GM19438 (cell line): ENCODE measurements at regions not wholly inside any gene's neighbourhood (a gene's known extent, or its start where the extent isn't known, plus 50 kb on each side); places are given as distances from the start of the nearest gene placed in this dataset.
A peak's percentile ranks its signal among the peaks of the same experiment; 100 is the strongest.

Experiments
- ATAC-seq: cut with Tn5 transposase; IDR thresholded peaks from one replicate; pipeline ENCODE4 v1.9.1; 2021; ENCODE audit warnings: low read depth; ENCODE audit not compliant: unreplicated experiment

DNA sequence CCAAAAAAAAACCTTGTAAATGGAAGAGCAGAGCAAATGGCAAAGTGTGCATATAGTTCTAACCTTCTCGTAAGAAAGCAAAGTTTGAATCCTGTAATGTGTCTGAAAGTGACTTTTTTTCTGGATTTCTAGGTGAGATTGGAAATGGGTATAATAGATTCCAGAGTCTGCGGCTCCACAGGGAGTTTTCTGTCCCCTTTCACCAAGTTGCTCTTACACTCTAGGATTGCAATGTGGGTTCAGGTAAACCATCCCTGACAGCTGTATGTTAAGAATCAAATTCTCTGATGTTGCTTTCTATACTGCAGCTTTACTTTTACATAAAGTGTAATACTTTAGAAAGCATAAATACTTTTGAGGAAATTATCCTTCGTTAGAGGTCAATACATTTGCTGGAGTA is 260.1 kb downstream of the PRL start:
- ATAC-seq: no peak

DNA sequence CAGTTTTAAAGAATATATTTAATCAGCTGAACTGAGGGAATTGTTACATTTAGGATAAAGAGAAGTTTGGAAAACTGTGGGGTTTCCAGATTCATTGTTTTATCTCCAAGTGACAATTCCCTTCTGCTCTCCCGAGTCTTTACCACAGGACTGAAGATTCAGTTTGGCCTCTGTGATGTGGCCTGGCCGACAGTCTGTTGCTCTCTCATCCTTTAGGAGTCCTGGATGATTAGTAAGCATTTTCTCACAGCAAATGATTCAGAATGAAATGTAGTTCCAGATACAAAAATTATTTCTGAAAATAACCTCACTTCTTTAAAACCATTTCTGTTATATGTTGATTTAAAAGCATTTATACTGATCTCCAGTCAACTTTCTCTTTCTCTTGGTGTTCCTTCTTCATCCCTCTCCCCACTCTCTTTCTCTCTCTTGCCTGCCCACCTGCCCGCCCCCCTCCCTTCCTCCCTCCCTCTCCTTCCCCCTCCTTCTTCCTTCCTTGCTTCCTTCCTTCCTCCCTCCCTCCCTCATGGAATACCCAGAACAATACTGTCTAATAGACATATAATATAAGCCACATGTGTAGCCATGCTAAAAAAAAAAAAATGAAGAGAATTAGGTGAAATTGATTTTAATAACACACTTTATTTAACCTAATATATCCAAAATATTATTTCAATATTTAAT is 254.9 kb downstream of the PRL start:
- ATAC-seq: no peak

DNA sequence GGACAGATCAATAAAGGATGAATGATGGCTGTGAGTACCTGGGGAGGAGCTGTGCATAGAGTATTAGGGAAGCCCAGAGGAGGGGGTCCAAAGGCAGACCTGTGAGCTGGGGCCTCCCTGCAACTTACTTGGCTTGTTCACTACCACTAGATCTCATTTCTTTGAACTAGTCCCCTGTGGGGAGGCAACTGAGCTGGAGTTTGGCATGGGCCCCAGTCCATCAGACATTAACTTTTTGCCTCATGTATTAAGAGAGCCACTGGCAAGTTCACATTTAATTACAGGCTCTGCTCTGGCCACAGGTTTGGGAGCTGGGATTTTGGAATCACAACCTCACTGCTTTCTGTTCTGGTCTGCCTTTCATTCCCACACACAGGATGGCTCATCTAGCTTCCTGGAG is 254.1 kb downstream of the PRL start:
- no peak for ATAC-seq

DNA sequence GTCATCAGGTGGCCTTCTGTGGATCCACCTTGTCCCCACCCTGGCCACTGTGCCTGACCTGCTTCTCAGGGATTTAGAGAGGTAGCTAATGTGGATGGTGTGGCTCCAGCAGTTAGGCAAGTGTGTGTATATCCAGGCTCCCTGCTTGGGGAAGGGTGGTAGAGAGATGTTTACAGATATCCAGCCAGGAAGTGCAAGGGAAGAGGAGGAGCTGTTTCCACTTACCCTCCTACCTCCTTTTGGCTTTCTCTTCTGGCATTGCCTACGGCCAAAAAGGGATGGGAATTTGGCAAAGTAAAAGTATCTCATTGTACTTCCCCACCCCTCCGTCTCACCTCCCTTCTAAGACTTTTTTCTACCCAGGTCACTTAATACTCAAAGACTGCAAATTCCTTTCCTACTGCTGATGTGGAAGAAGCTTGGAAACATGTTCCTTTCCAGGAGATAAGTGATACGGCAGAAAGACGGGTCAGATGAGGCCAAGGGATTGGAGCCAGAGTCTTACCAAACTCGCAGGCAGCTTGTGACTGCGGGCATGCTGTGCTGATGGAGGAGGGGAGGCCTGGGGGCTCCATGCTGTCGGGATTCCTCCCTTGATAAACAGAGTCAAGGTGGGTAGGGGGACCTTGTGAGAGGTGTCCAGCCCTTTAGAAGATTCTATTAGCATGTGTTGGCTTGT is 253.4 kb downstream of the PRL start:
- no peak for ATAC-seq

DNA sequence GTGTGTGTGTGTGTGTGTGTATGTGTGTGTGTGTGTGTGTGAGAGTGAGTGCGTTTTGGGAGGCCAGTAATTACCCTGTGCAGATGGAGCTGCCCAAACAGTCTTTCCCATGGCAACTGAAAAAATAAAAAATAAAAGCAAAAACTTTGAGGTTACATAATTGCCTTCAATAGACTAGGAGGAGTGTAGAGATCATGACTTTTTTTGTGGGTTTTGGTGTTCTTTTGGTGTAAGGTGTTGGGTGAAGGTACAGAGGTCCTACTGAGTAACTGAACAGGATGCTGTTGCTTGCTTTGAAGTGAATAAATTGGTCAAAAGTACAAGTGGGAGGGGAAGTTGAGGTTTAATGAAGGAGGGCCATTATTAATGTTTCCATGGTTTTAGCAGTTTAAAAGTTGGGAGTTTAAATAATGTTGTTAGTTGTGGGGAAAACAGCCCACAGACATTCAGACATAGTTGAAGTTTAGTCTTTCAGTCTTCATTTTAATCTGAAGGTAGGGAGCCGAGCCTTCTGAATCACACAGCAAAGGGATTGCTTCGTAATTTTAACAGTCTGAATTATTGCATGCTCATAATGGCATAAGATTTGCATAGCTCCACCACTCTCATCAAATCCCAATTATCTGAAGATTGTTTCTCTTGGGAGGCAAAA is 251.4 kb downstream of the PRL start:
- no peak for ATAC-seq

DNA sequence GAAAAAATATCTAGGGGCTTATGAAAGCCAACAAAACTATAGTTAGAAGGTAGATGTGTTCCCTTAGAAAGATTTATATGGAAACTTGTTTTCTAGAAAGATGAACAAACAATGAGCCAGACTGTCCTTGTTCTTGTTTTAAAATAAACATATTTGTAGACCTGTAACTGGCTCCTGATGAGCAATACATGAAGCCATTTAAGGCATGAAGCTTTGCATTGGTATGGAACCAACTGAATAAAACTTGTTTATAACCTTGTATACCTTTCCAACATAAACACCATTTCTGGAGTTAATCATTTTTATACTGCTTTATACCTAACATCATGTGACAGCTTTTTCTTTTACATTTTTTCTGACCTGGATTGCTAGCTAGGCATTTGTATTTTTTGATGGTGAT is 247.8 kb downstream of the PRL start:
- ATAC-seq: no peak

DNA sequence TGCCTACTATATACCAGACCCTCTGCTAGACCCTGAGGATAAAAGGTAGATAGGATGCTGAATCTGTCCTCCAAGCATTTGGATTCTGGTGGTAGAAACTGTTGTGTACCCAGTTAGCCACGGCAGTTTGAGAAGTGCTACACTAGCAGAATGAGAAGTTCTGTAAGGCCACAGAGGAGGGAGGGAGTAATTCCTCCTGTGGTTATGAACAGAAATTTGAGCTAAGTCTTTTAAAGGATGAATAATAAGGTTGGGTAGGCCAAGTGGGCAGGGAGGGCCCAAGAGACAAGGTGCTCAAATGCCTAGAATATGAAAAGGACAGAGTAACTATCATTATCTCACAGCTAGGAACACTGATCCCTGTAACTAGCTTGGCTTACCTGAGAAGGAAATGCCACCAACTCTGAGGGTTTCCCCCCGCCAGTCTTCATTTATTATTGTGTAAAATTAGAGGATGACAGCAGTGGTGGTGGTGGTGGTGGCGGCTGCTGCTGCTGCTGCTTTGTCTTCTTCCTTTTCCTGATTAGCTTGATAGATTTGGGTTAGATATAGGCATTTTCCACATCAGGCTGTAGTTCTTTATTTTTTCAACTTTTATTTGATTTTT is 243.3 kb downstream of the PRL start:
- no peak for ATAC-seq

DNA sequence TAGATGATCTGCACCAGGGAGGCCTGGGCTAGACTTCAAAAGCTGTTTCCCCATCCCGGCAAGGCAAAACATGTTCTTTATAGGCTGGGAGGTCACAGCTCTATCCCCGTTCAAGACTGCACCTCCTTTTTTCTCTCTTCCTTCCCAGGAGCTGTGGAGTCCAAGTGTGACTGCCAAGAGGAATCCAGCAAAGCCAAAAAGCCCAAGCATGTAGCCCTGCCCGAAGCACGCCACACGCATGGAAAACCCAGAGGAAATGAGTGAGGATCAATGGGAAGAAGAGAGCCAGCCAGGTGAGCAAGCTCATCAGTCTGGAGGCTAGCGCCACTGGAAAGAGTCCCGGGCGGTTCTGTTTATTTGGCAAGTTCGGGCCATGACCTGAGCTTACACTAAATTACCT is 240.4 kb downstream of the PRL start:
- ATAC-seq: no peak

DNA sequence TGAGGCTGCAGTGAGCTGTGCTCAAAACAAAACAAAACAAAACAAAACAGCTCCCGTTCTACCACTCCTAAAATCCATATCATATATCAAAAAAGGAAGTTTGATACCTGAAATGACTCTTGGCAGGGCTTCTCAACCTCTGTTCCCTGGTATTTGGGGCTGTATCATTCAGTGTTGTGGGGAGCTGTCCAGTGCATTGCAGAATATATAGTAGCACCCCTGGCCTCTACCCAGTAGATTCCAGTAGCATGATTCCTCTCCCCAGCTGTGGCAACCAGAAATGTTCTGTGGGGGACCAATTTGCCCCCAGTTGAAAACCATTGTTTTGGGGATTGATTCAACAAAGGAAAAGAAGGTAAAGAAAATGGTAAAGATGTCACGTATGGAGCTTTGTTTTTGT is 238.9 kb downstream of the PRL start:
- no peak for ATAC-seq

DNA sequence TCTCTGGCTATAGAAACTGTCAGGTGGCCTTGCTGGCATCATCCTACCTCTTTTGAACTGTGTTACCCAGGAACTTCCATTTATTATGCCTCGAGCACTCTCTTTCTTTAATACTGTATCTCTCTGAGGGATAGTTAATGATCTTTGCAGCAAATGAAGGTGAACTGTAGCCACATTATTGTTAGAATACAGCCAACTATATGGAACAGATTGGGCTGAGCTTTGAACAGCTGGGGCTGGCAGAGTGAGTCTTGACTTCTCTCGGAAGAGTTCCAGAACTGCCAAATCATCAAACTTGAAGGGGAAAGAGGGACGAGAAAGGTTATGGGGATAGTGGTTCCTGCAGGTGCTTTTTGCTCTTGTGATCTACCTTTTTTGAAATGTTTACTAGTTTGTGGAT is 237.7 kb downstream of the PRL start:
- no peak for ATAC-seq

DNA sequence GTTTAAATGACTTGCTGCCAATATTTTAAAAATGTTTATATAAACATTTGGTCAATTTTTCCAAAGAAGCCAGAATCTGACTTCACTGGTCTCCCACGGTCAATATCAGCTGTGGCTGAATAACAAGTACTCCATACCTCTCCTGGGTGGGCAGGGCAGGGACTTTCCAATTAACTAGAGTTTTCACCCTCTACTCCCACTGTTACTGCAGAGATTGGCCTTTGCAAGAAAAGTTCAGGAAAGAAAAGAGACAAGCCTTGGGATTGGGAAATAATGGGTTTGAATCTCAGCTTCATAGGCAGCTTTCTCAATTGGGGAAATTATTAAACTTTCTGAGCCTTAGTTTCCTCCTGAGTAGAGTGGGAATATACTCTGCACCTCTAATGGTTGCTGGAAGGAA is 236.9 kb downstream of the PRL start:
- ATAC-seq: no peak

DNA sequence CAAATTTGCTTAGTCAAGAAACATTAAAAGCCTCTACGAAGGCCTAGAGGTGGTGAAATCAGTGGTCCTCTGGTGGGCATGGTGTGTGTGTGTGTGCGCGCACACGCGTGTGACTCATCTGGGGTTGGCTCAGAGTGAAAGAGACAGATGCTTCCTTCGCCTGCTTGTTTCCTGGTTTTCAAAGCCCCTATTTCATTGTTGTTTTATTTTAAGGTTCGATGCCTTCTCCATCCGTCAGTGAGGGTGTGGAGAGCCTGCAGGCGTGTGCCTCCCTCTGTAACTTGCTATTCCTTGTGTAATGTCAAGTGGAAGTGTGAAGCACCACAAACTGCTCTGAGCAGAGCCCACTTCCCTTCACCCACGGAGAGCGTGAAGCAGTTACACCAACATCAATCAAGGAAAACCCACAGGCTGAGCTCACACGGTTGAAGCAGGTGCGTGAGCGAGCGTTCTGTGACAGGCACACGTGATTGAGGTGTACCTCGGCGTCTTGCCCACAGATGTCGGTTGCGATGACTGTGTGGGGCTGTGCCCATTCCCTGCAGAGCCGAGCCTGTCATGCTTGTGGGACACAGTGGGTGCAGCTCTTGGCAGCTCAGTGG is 233.9 kb downstream of the PRL start:
- peak; percentile 67 for ATAC-seq

DNA sequence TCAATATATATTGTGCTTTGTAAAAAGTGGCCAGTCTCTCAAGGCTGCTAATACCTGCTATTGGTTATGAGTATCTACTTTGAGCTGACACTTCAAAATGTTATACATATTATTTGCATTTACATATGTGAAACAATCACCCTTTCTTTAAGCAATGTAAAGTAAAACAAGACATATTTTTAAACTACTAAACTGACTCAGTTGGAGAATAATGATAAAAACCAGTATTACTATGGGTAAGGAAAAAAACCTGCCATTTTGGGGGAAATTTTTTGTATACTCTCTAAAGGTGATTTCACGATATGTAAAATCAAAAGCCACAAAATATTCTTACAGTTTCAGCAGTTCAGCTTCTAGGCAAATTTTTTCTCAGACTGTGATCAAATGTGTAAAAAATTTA is 232.3 kb downstream of the PRL start:
- ATAC-seq: no peak

DNA sequence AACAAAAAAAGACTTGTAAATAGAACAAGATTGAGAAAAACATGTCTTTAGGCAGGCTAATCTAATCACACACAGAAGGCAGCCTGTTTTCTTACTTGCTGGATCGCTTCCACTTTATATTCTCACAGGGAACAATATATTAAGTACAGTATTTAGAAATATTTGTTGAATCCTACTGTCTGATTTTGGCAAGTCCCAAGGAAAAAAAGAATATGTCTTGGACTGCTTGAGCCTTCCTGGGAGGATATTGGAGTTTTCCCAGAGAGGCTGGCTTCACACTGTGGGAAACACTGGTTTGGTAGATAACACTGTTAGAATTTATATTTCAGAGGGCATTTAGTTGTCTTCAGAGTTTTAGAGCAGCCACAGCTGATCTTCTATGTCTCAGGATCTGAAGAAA is 229.7 kb downstream of the PRL start:
- ATAC-seq: no peak

DNA sequence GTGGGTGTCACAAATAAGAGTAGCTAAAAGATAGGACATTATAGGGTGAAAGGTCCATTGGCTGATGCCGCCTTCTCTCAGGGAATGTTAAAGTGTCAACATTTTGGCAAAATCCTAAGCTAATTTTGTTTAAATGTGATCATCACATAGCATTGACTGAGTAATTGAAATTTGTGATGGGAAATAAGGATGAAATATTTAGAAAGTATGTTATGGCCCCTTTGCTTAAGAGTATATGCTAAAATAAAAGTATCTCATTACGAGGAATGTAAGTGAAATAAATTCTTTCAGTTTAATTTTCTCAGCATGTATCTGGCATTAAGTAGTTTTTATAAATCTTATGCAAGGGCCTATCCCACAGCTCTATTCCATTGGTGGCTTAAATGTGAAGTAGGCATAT is 229.2 kb downstream of the PRL start:
- no peak for ATAC-seq

DNA sequence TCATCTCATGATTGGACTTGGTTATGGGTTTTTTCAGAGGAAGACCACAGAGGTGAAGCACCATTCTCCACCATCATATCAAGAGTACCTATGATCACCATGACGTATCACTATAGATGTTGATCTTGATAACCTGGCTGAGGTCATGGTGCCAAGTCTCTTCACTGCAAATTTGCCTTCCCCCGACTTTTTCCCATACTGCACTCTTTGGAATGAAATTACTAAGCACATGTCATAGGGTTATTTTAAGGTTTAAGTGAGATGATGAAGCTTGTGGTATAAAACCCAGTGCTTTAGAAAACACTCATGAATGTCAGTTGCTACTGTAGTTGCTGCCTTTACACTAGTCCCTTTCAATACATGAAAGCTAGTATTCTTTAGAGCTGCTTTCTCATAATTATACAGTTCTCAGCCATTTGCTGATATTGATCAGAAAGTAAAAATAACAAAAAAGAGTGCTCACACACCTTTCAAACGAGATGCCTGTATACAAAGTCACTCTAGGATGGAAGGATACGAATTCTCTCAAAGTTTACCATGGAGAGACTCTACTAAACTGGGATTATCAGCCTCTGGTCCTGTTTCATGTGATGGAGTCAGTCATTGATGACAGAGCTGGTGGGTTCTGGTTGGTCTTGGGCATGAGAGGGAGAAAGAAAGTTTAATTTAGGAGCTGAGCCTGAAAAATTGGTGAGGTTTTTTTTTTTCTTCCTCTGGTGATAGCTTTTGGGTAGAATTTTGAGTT is 228.1 kb downstream of the PRL start:
- no peak for ATAC-seq

DNA sequence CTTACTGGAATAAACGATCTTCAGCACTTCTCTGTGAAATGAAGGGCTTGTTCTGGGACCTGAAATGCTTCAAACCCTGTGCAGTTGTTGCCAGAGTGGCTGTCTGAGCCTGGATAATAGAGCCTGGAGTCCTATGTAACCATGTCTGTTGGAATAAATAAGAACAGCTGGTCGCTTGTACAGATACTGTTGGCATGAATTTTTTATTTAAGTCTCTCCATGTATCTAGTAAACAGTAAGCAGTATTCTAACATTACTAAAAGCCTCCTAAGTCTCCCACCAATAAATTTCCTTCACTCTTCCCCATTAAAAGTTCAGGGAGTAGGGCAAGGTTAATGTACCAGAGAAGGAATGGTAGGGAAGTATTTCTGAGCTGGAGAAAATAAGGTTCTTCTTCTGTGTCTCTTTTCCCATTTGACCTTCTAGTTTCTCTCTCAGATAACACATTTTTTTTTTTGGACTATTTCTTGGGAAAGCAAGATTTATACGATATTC is 227.5 kb downstream of the PRL start:
- ATAC-seq: no peak

DNA sequence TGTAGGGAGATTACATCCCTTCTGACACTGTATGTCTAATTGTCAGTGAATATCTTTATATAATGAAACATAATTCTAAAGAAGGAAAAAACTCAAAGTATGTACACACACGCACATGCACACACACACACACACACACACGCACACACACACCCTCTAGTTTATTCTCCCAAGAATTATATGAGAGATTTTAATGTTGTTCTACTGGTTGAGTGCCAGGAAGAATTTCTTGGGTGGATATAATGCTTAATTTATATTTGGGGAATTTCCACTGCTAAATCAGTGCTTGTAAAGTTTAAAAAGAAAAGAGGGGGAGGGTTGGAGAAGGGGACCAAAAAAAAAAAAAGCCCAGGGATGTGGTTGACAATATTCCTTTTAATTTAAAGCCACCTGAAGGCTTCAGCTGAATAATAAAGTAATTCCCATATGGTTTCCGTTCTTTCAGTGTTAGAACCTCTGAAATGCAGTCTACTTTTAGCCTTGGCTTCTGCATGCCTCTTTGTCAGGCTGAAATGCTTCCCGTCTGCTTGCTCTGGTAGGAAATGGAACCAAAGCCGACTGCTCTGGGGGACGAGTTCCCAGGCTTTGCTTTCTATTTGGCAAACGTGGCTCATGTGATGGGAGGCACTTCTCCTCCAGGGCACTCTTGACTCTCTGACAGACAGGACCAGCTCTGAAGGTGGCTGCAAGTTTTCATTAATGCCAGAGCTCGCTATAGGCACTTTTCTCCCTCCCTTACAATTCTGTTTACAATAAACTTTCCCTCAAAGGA is 225.4 kb downstream of the PRL start:
- no peak for ATAC-seq

DNA sequence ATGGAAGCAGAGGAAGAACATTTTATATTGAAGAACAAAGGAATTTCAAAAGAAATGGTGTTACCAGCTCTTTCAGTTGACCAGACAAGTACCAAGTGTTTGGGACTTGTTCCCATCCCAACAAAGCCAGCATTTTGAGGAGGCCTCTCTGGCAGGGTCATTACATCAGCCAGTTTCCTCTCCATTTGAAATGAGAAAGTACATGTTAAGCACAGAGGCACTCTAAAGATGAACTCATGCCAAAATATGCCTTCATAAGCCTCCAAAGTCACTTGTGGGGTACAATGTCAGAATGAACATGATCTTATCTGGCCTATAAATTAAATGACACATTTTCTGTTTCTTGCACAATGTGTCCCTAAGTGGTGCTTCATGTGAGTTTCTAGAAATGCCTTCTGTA is 223.9 kb downstream of the PRL start:
- ATAC-seq: no peak
